SU-DHL-6 (cell line): ENCODE measurements at regions not wholly inside any gene's neighbourhood (a gene's known extent, or its start where the extent isn't known, plus 50 kb on each side); places are given as distances from the start of the nearest gene placed in this dataset.

Experiments
- H2AFZ ChIP-seq: fragments of 200-600 bp; sonication (generic); 2 replicates; pipeline ENCODE4 v1.6.1; 2014; ENCODE audit warnings: low read depth, mild to moderate bottlenecking, moderate library complexity, mixed read lengths, antibody characterized with exemption, low read length; ENCODE audit not compliant: severe bottlenecking
- H3F3A ChIP-seq: fragments of 200-600 bp; shearing (Covaris generic); 2 replicates; pipeline ENCODE4 v1.6.0; 2016; ENCODE audit warnings: antibody characterized with exemption, mild to moderate bottlenecking; ENCODE audit not compliant: insufficient read depth
- H3K27ac ChIP-seq: fragments of 200-600 bp; sonication (generic); 2 replicates; pipeline ENCODE4 v1.5.1; 2016; ENCODE audit warnings: low read depth, mild to moderate bottlenecking, low read length, moderate library complexity, mixed read lengths
- H3K27me3 ChIP-seq: fragments of 200-600 bp; sonication (generic), shearing (Covaris generic); 2 replicates; pipeline ENCODE4 v1.6.0; 2014; ENCODE audit warnings: mild to moderate bottlenecking, low read length
- H3K36me3 ChIP-seq: fragments of 200-600 bp; sonication (generic); 2 replicates; pipeline ENCODE4 v1.6.1; 2014; ENCODE audit warnings: mild to moderate bottlenecking, low read length, mixed read lengths
- H3K4me2 ChIP-seq: fragments of 300-600, 200-600 bp; shearing (Covaris generic), sonication (generic); 2 replicates; pipeline ENCODE4 v1.6.0; 2014; ENCODE audit warnings: low read length, low read depth, mild to moderate bottlenecking; ENCODE audit not compliant: poor library complexity, severe bottlenecking
- H3K4me3 ChIP-seq: fragments of 200-600 bp; sonication (generic); 2 replicates; pipeline ENCODE4 v1.5.1; 2014; ENCODE audit warnings: antibody characterized with exemption, low read length, mild to moderate bottlenecking, mixed read lengths; ENCODE audit not compliant: insufficient read depth, poor library complexity, severe bottlenecking
- H3K79me2 ChIP-seq: fragments of 200-600 bp; sonication (generic); 2 replicates; pipeline ENCODE4 v1.6.1; 2014; ENCODE audit warnings: mild to moderate bottlenecking, low read length, moderate library complexity; ENCODE audit not compliant: insufficient read depth
- H3K9ac ChIP-seq: fragments of 200-600 bp; sonication (generic); 2 replicates; pipeline ENCODE4 v1.7.0; 2014; ENCODE audit warnings: mild to moderate bottlenecking, low read length
- H3K9me2 ChIP-seq: fragments of 200-600 bp; sonication (generic); replicated peaks from 2 replicates; pipeline ENCODE4 v1.6.1; 2014; ENCODE audit warnings: low read length; ENCODE audit not compliant: insufficient read depth
- H3K9me3 ChIP-seq: fragments of 200-600 bp; sonication (generic); 2 replicates; pipeline ENCODE4 v1.6.1; 2014; ENCODE audit warnings: low read length, mixed read lengths; ENCODE audit not compliant: insufficient read depth
- H4K20me1 ChIP-seq: fragments of 200-600 bp; sonication (generic); 2 replicates; pipeline ENCODE4 v1.6.1; 2014; ENCODE audit warnings: low read depth, mild to moderate bottlenecking, antibody characterized with exemption, low read length, moderate library complexity, mixed read lengths
- EZH2phosphoT487 ChIP-seq: fragments of 200-600 bp; sonication (generic), shearing (Covaris generic); conservative IDR thresholded peaks from 2 replicates; pipeline ENCODE4 v1.6.1; 2018; ENCODE audit warnings: mild to moderate bottlenecking, antibody characterized with exemption, low read length, moderate library complexity, mixed read lengths
- TF ChIP-seq, protein P1 (sequence below): fragments of 200-600 bp; sonication (generic); IDR thresholded peaks from one replicate; pipeline ENCODE4 v1.5.1; 2017; ENCODE audit warnings: antibody characterized with exemption, mild to moderate bottlenecking, low read length, moderate library complexity; ENCODE audit not compliant: insufficient read depth, poor library complexity, severe bottlenecking

DNA sequence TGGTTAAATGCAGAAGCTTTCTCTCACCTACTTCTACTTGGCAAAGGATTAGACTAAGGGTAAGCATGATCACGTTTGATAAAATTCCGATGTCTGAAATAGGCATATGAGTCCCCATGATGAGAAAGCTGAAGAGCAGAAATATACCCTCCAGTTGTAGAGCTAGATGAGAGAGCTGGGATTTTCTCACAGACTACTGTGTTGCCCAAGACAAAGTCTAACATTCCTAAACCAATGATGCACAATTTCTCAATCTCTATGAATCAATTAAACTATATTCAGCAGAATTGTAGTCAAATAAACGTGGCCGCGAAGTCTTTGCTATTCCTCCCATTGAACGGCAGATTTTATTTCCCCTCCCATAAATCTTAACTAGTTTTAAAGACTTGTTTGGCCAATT, 699.2 kb downstream of the KCNT2 start:
- H3K79me2 ChIP-seq, result no peaks in the 10 kb centered on the region
- no peak overlapping the region for H3K9ac ChIP-seq
- H3K4me3 ChIP-seq, result no peak overlapping the region
- H3K36me3 ChIP-seq, result no peaks in the 10 kb centered on the region
- no peaks in the 10 kb centered on the region for H4K20me1 ChIP-seq
- no peaks in the 10 kb centered on the region for H3K27me3 ChIP-seq
- TF ChIP-seq, protein P1, sequence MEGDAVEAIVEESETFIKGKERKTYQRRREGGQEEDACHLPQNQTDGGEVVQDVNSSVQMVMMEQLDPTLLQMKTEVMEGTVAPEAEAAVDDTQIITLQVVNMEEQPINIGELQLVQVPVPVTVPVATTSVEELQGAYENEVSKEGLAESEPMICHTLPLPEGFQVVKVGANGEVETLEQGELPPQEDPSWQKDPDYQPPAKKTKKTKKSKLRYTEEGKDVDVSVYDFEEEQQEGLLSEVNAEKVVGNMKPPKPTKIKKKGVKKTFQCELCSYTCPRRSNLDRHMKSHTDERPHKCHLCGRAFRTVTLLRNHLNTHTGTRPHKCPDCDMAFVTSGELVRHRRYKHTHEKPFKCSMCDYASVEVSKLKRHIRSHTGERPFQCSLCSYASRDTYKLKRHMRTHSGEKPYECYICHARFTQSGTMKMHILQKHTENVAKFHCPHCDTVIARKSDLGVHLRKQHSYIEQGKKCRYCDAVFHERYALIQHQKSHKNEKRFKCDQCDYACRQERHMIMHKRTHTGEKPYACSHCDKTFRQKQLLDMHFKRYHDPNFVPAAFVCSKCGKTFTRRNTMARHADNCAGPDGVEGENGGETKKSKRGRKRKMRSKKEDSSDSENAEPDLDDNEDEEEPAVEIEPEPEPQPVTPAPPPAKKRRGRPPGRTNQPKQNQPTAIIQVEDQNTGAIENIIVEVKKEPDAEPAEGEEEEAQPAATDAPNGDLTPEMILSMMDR, result no peak
- TF ChIP-seq EZH2phosphoT487, result no peak
- no peaks in the 10 kb centered on the region for H3K9me2 ChIP-seq
- H3F3A ChIP-seq, result no peaks in the 10 kb centered on the region
- H3K9me3 ChIP-seq, result no peaks in the 10 kb centered on the region
- no peak overlapping the region for H3K27ac ChIP-seq
- no peak overlapping the region for H2AFZ ChIP-seq
- H3K4me2 ChIP-seq, result no peak overlapping the region

DNA sequence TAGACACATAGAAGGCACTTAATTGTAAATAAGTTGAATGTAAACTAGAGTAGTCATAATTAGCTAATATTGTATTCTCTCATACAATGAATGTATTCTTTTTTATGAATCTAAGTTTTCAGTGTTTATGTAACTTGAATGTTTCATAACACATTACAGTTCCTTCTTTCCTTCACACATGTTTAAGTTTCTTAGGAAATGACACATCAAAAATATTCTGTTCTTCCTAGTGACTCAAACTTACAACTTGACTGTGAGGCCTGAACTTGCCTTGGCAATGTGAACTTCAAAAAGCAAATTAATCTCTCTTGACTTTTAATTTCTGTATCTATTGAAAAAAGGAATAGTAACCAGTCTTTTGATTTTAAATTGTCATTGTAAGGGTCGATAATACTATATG, 700.1 kb downstream of the KCNT2 start:
- Histone ChIP-seq H2AFZ (peak overlapping the region; percentile 76), H3K9me3 (no peaks in the 10 kb centered on the region), H3K9ac (no peak overlapping the region), H3K27me3 (no peaks in the 10 kb centered on the region), H3K4me3 (no peak overlapping the region), H3K9me2 (no peaks in the 10 kb centered on the region), H3K27ac (no peak overlapping the region), H3F3A (no peaks in the 10 kb centered on the region), H3K79me2 (no peaks in the 10 kb centered on the region), H4K20me1 (no peaks in the 10 kb centered on the region), H3K36me3 (no peaks in the 10 kb centered on the region), H3K4me2 (no peak overlapping the region)
- no peak for TF ChIP-seq EZH2phosphoT487
- TF ChIP-seq, protein P1, result no peak

DNA sequence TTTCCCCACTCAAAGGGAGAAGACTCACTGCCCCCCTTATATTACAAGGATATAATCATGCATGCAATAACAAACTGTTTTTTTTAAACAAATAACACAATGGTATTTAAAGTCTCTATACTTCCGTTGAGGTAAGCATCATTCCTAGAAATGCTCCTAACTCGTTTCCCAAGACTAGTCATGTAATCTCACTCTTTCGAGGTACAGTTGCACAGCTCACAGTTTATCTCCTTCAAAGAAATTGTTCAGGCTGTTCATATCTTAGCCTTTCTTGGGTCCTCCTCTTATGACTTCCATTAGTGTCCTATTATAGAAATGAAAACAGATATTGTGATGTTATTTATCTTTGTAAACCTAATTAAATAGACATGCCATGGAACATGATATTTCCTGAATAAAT, 705.0 kb downstream of the KCNT2 start:
- TF ChIP-seq, protein P1, result no peak
- no peak for TF ChIP-seq EZH2phosphoT487
- no peaks in the 10 kb centered on the region for H3K9me2 ChIP-seq
- no peak overlapping the region for H3K4me2 ChIP-seq

DNA sequence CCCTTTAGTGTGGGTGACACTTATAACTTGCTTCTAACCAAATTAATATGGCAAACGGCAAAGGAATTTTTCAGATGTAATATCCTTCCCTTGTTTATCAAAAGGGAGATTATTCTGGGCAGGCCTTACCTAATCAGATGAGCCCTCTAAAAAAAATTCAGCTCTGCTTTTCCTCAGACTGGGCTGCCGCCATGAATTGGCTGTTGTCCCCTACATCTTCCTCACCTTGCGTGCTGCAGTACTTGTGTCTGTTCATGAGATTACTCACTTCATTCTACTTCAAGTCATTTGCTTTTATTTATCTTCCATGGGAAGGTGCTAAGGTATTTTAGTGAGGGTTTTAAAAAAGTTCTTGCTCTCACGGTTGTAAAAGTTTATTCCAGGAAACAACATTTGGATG, 705.5 kb downstream of the KCNT2 start:
- Histone ChIP-seq H3K9ac (no peak overlapping the region), H3K27me3 (no peaks in the 10 kb centered on the region), H2AFZ (no peak overlapping the region)

More for the DNA sequence above, 705.0 kb downstream of the KCNT2 start:
- Histone ChIP-seq H3K27ac (no peak overlapping the region), H3K27me3 (no peaks in the 10 kb centered on the region), H3K9ac (no peak overlapping the region), H2AFZ (no peak overlapping the region), H3K4me3 (no peak overlapping the region), H4K20me1 (no peaks in the 10 kb centered on the region), H3K36me3 (no peaks in the 10 kb centered on the region), H3K79me2 (no peaks in the 10 kb centered on the region), H3F3A (no peaks in the 10 kb centered on the region), H3K9me3 (no peaks in the 10 kb centered on the region)

More for the DNA sequence above, 705.5 kb downstream of the KCNT2 start:
- no peaks in the 10 kb centered on the region for H4K20me1 ChIP-seq
- H3K4me2 ChIP-seq, result no peak overlapping the region
- TF ChIP-seq, protein P1, result no peak
- TF ChIP-seq EZH2phosphoT487, result no peak
- no peaks in the 10 kb centered on the region for H3K36me3 ChIP-seq
- H3K4me3 ChIP-seq, result no peak overlapping the region
- H3F3A ChIP-seq, result no peaks in the 10 kb centered on the region
- H3K9me2 ChIP-seq, result no peaks in the 10 kb centered on the region
- H3K9me3 ChIP-seq, result no peaks in the 10 kb centered on the region
- H3K27ac ChIP-seq, result no peak overlapping the region
- no peaks in the 10 kb centered on the region for H3K79me2 ChIP-seq
